Kasumi-1 (cell line): ENCODE measurements at regions not wholly inside any gene's neighbourhood (a gene's known extent, or its start where the extent isn't known, plus 50 kb on each side); places are given as distances from the start of the nearest gene placed in this dataset.
A peak's percentile ranks its signal among the peaks of the same experiment; 100 is the strongest.
"Not testable (repeated sequence)": the region's sequence is repeated elsewhere in the genome, so short reads cannot be mapped to it uniquely, and the experiment has no call there.

Experiments used
- DNase-seq, 2 experiments: peaks; one replicate each; lab custom pipeline; 2025; lab: John Stamatoyannopoulos, UW

- DNase-seq, result no peak
Measured at GRCh38 chr12:75795125-75795524, 236.5 kb downstream of the PHLDA1 start.

DNA sequence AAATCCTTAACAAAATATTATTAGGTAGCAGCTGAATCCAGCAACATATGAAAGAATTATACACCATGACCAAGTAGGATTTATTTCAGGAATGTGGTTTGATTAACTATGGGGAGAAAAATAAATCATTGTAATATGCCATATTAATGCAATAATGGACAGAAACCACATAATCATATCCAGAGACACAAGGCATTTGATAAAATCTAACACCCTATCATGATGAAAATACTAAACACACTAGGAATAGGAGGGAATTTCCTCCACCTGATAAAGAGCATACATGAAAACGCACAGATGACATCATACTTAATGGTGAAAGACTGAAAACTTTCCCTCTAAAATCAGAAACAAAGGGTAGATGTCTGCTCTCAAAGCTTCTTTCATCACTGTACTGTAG lies 238.9 kb downstream of the PHLDA1 start:
- DNase-seq, result no peak

DNA sequence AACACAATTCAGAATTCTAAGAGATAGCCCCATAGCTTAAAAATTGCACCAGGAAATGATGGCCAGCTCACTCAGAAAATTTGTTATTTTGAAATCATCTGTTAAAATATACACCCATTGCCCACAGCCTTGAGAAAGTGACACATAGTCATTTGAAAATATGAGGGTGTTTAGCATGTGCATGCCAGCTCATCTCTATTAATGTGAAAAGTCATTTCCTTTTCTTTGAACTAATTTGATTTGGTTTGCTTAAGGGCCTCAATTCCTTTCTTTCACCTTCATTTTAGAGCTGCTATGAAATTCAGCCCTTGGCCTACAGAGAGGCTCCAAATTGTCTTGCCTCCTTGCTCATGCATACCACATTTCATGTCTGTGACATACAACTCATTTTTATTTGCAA lies 241.4 kb downstream of the PHLDA1 start:
- DNase-seq, result no peak

- not testable (repeated sequence) for DNase-seq
Measured at GRCh38 chr12:75787146-75787545, 244.4 kb downstream of the PHLDA1 start.

GRCh38 chr12:75786070-75786469 lies 245.5 kb downstream of the PHLDA1 start:
- no peak for DNase-seq

- DNase-seq, result peak; percentile 8 to 40
Measured at GRCh38 chr12:75784591-75784990, 247.0 kb downstream of the PHLDA1 start.

DNA sequence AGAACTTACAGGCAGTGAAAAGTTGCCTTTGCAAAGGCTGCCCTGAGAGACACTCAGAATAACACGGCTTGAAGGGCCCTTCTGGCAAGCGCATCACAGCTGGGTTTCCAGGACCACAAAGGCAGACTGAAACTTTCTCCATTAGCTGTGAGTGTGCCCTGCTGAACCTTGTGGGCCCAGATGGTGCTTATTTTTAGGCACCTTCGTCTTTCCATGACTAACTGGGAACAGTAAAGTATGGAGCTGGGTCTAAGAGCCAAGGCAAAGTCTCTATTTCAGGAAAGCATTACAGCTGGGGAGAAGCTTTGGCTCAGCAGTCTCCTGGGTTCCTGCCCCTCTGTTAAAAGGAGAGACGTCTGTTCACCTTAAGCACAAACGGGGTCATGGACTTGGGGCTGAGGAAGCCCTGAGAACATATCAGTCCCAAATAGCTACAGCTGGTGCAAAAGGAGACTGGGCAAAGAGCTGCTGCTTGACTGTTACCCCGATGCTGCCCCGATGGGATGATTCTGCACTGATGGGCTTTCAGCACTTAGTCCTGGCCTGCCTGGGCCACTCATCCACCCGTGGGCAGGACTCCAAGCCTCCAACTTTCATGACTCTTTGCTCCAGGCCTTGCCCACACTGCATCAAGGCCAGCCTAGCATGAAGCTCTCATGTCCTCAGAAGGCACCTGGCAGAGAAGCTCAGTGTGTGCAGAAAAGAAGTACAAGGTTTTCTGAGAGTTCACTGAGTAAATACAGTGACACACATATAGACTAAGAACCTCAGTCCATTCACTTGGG lies 248.3 kb downstream of the PHLDA1 start:
- no peak for DNase-seq

DNA sequence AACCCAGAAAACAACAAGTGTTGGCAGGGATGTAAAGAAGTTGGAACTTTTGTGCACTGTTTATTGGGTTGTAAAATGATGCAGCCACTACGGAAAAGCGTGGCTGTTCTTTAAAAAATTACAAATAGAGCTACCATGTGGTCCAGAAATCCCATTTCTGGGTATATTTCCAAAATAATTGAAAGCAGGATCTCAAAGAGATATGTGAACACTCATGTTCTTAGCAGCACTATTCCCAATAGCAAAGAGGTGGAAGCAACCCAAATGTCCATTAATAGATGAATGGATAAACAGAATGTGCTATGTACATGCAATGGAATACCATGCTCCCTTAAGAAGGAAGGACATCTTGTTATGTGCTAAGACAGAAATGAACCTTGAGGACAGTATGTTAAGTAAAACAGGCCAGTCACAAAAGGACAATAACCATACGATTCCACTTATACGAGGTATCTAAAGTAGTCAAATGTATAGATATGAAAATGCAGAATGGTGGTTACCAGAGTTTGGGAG lies 249.5 kb downstream of the PHLDA1 start:
- DNase-seq, result no peak

DNA sequence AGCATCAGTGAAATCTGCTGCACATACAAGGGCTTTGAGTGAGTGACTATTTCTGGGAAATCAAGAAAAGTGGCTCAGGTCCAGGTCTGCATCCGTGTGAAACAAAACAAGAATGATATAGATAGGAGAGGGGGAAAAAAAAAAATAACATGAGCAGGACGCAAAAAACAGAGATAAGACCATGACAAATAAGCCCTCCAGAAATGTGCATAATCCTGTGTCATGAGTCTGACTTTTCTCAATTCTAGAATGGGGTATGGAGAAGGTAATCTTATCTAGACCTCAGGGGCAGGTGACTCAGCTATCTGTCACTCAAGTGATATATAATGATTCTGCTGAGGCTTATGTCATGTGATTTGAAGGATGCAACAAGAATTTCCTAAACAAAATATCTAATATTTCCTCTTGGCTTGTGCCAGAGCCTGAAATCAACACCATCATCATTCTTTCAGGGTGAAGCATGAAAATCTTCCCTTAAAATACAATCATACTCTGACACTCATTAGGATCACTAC lies 250.0 kb downstream of the PHLDA1 start:
- no peak for DNase-seq

GRCh38 chr12:75779891-75780496 lies 251.6 kb downstream of the PHLDA1 start:
- DNase-seq, result no peak

DNA sequence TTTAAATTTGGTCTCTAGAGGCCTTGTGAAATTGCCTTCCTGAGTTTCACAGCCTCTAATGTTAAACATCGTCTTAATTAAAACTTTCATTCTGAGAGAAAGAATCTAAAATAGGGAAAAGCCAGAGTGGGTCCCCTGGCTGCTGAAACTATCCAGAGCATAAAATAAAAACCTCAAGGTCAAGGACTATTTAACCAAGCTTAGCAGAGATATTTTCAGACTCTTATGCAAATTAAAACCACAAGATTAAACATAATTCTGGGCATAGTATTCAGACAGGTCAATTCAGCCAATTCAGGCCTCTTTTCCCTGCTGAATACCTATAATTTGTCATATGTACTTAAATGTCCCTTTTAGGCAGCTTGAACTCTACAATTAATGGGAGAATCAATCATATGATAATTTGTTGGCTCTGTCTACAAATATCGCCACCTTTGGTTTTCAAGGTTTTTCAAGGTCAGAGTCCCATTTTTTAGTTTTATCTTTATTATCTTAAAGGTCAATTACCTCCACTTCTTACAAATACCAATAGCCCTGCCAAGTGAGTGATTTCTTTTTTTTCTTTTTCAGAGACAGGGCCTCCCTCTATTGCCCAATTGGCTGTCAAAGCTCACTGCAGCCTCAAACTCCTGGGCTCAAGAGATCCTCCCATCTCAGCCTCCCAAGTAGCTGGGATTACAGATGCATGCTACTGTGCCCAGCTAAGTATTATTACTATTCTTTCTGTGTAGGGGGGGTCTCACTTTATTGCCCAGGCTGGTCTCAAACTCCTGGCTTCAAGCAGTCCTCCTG lies 257.1 kb downstream of the PHLDA1 start:
- DNase-seq, result no peak

DNA sequence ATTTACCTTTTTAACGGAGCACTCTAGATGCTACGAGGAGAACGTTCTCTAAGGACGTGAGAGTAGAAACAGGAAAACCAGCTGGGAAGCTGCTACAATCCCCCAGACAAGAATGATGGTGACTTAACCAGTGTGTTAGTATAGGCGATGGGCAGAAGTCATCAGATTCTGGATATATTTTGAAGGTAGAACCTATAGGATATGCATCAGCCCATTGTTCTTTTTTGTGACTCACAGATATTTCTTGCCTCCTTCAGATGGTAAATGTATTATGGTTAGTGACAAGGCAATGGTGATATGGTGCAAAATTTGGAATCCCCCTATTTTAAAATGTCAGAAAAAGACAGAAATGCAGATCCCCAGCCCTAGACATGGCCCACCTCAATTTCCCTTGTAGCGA lies 258.2 kb downstream of the PHLDA1 start:
- no peak for DNase-seq

DNA sequence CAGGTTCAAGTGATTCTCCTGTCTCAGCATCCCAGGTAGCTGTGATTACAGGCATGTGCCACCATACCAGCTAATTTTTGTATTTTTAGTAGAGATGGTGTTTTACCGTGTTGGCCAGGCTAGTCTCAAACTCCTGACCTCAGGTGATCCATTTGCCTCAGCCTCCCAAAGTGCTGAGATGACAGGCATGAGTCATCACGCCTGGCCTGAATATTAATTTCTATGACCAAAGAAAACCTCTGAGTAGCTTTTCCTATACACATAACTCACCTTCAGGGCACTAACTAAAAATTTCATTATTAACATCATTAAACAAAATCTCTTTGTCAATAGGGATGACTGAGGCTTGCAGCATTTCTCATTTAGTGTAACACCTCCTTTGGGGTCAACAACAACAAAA lies 259.6 kb upstream of the KRR1 start:
- no peak for DNase-seq

DNA sequence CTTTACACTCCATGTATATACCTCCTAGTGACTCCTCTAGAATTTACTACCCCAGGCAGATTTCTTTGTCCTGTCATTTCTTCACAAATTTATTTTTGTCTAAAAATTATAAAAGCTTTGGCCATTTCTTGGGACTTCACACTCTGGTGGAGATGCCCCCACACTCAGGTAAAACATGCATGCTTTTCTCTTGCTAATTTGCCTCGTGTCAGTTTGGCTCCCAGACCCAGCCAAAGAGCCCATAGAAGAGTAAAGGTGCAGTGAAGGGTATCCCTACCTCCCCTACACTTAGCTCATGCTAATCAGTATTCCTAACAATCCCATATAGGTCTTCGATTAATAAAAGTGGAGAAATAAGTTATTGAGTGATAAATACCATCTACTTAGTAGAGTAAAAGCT lies 256.5 kb upstream of the KRR1 start:
- no peak for DNase-seq

- no peak for DNase-seq
Measured at GRCh38 chr12:75766263-75767160, 255.1 kb upstream of the KRR1 start.

DNA sequence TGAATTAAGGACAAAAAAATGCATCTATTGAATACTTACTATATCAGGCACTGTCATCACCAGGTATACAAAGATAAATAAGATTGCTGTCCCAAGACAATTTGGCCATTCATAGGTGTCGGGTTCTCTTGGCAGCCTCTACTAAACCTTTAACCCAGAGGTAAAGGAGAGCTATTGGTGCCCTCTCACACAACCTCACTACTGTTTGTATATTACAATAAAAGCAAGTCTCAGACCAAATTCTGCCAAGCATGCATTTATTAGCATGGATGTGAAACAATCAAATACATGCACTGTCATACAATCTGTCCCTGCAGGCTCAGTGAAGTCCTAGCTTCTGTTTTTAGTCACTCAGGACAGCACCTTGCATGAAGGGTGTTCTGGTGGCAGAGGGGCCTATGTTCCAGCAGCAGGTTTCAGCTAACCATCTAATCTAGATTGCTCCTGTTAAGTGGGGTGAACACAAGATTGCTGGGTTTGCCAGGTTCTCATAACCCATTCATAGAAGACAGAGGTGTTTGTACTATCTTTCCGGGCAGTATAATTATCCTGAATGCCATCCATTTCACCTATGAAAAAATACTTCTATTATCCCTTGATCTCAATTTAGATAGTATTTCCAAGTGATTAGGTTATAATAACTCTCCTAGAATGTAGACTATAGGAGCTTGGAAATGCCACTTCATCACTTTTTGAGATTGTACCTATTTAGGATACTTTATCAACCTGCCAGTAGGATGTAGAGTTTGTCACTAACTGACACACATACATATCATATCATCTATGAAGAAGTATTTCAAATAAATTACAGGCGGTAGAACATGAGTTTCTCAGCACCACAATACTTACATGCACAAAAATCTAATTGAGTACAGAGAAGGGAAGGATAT lies 254.0 kb upstream of the KRR1 start:
- DNase-seq, result no peak

DNA sequence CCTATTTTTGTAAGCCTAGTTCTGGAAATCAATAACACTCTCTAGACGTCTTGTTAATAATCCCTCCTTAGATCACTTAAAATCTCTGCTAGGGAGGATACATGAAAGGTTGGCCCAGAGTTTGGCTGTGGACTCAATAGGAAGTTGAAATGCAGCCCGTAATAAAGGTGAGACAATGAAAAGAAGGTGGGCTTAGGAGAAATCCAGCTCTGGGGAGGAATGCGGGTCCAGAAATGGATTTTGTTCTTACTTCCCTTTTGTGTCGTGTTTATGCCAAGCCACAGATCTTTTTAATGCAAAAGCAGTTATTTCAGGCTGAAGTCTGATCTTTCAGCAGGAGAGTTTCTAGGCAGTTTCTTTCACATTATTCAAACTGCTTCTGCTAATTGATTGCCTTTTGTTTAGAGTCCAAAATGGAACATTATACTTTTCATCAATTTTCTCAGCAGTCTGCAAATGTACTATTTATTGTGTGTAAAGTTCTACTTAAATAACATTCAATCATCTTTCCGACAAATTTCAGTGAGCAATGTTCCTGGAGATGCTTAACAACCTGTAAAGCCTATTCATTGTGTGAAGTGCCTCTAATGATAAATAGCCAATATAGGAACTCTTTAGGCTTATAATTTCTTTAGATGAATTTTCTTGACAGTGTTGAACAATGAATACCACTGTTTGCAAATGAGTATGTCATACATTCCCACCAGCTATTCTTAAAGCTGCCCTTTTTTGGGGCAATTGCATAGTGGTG lies 252.9 kb upstream of the KRR1 start:
- DNase-seq, result peak in 1 of 2 experiments; percentile 20

DNA sequence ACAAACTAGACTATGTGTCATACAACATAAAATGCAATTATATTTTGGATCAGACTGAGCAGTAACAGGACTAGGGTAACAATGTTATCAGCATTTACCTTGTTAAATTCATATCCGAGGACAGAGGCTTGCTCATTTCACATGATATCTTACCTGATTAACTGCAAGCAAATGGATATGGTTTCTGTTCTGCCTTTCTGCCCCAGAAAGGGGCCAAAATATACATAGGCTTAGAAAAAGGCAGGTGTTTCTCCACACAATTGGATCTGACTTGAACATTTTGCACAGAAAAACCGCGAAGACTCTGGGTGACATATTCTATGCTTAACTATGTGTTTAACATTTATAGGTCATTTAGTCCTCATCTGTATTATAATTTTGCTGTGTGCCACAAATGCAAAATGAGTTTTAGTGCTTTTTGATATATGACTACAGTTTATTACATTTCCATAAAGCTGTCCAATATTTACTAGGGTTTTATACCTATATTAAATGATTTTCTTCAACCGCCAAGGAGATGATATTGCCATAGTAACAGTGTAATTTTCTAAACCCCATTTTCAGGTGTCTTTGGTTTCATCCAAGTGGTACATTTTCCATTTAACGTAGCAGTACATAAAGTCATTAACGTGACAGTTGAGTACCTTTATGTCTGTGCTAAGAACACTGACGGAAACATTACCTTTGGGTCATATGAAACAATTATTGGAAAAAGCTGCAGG lies 249.3 kb upstream of the KRR1 start:
- DNase-seq, result no peak
